ENCODE measurements at regions not wholly inside any gene's neighbourhood (a gene's known extent, or its start where the extent isn't known, plus 50 kb on each side); places are given as distances from the start of the nearest gene placed in this dataset.

DNA sequence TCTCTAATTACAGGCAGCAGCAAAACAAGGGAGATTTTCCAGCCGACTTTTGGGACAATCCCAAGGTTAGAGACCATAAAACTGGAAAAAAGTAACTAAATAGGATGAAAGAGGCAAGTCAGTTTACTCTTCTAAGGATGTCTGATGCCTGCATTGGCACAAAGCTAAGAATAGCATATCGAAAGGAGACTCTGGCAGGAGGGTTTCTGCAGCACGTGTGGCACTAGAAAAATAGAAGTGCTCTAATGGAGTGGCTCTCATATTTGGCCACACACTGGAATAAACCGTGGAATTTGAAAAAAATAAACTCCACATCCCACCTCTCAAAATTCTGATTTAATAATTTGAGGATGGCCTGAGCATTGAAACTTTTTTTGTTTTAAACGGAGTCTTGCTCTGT lies 77.2 kb upstream of the ARSJ start:
- Histone ChIP-seq H2AFZ (no peak overlapping the region), H3K4me3 (no peak overlapping the region), H4K20me1 (ENCODE audit: insufficient read depth, poor library complexity, severe bottlenecking) (no peaks in the 10 kb centered on the region), H3K27ac (no peak overlapping the region), H3K9me2 (replicated peaks; ENCODE audit: insufficient read depth) (no peaks in the 10 kb centered on the region), H3K36me3 (replicated peaks; ENCODE audit: insufficient read depth, low read depth) (no peaks in the 10 kb centered on the region), H3K9me3 (ENCODE audit: low read depth) (no peaks in the 10 kb centered on the region), H3K4me2 (no peak overlapping the region), H3K27me3 (no peaks in the 10 kb centered on the region), H3K4me1 (ENCODE audit: insufficient read depth) (no peaks in the 10 kb centered on the region), H3K79me2 (no peaks in the 10 kb centered on the region)
- 85% methylated on average over 5 of the region's 5 CpGs for WGBS (ENCODE audit: low lambda C conversion rate, missing lambda C conversion rate)
- DNase-seq (ENCODE audit: low spot score), result no peak
- TF ChIP-seq EZH2phosphoT487 (IDR thresholded peaks at IDR 0.05; ENCODE audit: low read depth, severe bottlenecking, unreplicated experiment), result no peak
- TF ChIP-seq EZH2 (IDR thresholded peaks at IDR 0.05; ENCODE audit: borderline replicate concordance), result no peak
- TF ChIP-seq, protein P1, sequence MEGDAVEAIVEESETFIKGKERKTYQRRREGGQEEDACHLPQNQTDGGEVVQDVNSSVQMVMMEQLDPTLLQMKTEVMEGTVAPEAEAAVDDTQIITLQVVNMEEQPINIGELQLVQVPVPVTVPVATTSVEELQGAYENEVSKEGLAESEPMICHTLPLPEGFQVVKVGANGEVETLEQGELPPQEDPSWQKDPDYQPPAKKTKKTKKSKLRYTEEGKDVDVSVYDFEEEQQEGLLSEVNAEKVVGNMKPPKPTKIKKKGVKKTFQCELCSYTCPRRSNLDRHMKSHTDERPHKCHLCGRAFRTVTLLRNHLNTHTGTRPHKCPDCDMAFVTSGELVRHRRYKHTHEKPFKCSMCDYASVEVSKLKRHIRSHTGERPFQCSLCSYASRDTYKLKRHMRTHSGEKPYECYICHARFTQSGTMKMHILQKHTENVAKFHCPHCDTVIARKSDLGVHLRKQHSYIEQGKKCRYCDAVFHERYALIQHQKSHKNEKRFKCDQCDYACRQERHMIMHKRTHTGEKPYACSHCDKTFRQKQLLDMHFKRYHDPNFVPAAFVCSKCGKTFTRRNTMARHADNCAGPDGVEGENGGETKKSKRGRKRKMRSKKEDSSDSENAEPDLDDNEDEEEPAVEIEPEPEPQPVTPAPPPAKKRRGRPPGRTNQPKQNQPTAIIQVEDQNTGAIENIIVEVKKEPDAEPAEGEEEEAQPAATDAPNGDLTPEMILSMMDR (IDR thresholded peaks at IDR 0.05; ENCODE audit: poor library complexity), result no peak

DNA sequence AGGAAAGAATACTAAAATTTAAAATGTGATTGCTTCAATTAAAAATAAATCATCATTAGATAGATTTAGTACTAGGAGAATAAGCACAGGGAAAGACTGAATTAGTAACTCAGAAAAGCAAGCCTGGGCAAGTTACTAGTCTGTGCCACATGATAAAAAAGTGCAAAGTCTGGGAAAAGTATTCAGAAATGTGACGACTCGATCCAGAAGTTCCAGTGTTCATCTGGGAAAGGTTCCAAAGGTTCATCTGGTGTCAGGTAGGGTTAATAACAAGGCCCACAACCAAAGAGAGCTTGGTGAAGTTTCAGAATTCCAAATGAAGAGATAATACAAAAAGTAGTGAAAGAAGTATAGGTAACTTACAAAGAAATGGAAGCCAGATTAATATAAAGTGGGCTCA lies 78.3 kb upstream of the ARSJ start:
- 55% methylated on average over 2 of the region's 2 CpGs for WGBS (ENCODE audit: low lambda C conversion rate, missing lambda C conversion rate)
- TF ChIP-seq EZH2 (IDR thresholded peaks at IDR 0.05; ENCODE audit: borderline replicate concordance), result no peak
- TF ChIP-seq EZH2phosphoT487 (IDR thresholded peaks at IDR 0.05; ENCODE audit: low read depth, severe bottlenecking, unreplicated experiment), result no peak
- TF ChIP-seq, protein P1 (IDR thresholded peaks at IDR 0.05; ENCODE audit: poor library complexity), result no peak
- H3K79me2 ChIP-seq, result no peaks in the 10 kb centered on the region
- peak overlapping the region; percentile 62 for H3K27ac ChIP-seq
- no peaks in the 10 kb centered on the region for H3K4me1 ChIP-seq (ENCODE audit: insufficient read depth)
- no peak overlapping the region for H2AFZ ChIP-seq
- no peaks in the 10 kb centered on the region for H4K20me1 ChIP-seq (ENCODE audit: insufficient read depth, poor library complexity, severe bottlenecking)
- H3K4me3 ChIP-seq, result no peak overlapping the region
- no peaks in the 10 kb centered on the region for H3K27me3 ChIP-seq
- DNase-seq (ENCODE audit: low spot score), result peak; percentile 30
- no peak overlapping the region for H3K4me2 ChIP-seq
- no peaks in the 10 kb centered on the region for H3K9me3 ChIP-seq (ENCODE audit: low read depth)
- H3K9me2 ChIP-seq (replicated peaks; ENCODE audit: insufficient read depth), result no peaks in the 10 kb centered on the region
- no peaks in the 10 kb centered on the region for H3K36me3 ChIP-seq (replicated peaks; ENCODE audit: insufficient read depth, low read depth)

DNA sequence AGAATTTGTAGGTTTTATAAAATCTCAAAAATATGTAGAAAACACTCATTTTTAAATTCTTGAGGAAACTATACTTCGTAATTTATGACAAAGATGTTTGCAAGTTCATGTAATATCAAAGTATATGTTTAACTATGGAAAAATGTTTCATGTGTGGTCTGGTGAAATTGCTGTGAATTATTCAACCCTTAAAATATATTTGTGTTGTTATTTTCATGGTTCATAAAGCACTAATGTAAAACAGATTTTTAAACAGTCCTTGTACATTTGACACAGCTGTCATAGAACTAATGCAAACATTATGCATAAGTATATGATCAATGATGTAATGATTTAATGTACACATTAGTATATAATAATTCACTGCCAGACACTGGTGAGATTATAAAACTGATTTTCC lies 83.1 kb upstream of the ARSJ start:
- no peaks in the 10 kb centered on the region for H3K4me1 ChIP-seq (ENCODE audit: insufficient read depth)
- DNase-seq (ENCODE audit: low spot score), result no peak
- H3K9me2 ChIP-seq (replicated peaks; ENCODE audit: insufficient read depth), result no peaks in the 10 kb centered on the region
- H3K27me3 ChIP-seq, result no peaks in the 10 kb centered on the region
- H3K4me2 ChIP-seq, result no peak overlapping the region
- no peaks in the 10 kb centered on the region for H3K79me2 ChIP-seq
- H3K36me3 ChIP-seq (replicated peaks; ENCODE audit: insufficient read depth, low read depth), result no peaks in the 10 kb centered on the region
- no peak overlapping the region for H3K4me3 ChIP-seq
- H3K9me3 ChIP-seq (ENCODE audit: low read depth), result no peaks in the 10 kb centered on the region
- TF ChIP-seq EZH2phosphoT487 (IDR thresholded peaks at IDR 0.05; ENCODE audit: low read depth, severe bottlenecking, unreplicated experiment) (no peak), EZH2 (IDR thresholded peaks at IDR 0.05; ENCODE audit: borderline replicate concordance) (no peak)
- TF ChIP-seq, protein P1 (IDR thresholded peaks at IDR 0.05; ENCODE audit: poor library complexity), result no peak
- WGBS (ENCODE audit: low lambda C conversion rate, missing lambda C conversion rate), result 85% methylated on average over 1 of the region's 1 CpG
- no peaks in the 10 kb centered on the region for H4K20me1 ChIP-seq (ENCODE audit: insufficient read depth, poor library complexity, severe bottlenecking)
- H2AFZ ChIP-seq, result no peak overlapping the region
- no peak overlapping the region for H3K27ac ChIP-seq

DNA sequence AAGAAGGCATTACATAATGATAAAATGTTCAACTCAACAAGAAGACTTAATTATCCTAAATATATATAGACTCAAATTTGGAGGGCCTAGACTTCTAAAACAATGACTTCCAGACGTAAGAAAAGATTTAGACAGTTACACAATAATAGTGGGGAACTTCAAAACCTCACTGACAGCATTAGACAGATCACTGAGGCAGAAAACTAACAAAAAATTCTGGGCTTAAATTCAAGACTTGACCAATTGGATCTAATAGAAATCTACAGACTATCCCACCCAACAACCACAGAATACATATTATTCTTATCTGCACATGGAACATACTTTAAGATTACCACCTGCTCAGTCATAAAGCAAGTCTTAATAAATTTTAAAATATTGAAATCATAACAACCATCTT lies 93.3 kb upstream of the ARSJ start:
- H3K36me3 ChIP-seq (replicated peaks; ENCODE audit: insufficient read depth, low read depth), result no peaks in the 10 kb centered on the region
- no peak for DNase-seq (ENCODE audit: low spot score)
- 61% methylated on average over 1 of the region's 1 CpG for WGBS (ENCODE audit: low lambda C conversion rate, missing lambda C conversion rate)
- no peak overlapping the region for H3K4me2 ChIP-seq
- no peaks in the 10 kb centered on the region for H3K9me2 ChIP-seq (replicated peaks; ENCODE audit: insufficient read depth)
- no peak overlapping the region for H2AFZ ChIP-seq
- H3K4me3 ChIP-seq, result no peak overlapping the region
- no peaks in the 10 kb centered on the region for H3K4me1 ChIP-seq (ENCODE audit: insufficient read depth)
- H3K9me3 ChIP-seq (ENCODE audit: low read depth), result no peaks in the 10 kb centered on the region
- H3K79me2 ChIP-seq, result no peaks in the 10 kb centered on the region
- no peaks in the 10 kb centered on the region for H3K27me3 ChIP-seq
- no peak overlapping the region for H3K27ac ChIP-seq
- no peaks in the 10 kb centered on the region for H4K20me1 ChIP-seq (ENCODE audit: insufficient read depth, poor library complexity, severe bottlenecking)
- TF ChIP-seq, protein P1 (IDR thresholded peaks at IDR 0.05; ENCODE audit: poor library complexity), result no peak
- TF ChIP-seq EZH2phosphoT487 (IDR thresholded peaks at IDR 0.05; ENCODE audit: low read depth, severe bottlenecking, unreplicated experiment) (no peak), EZH2 (IDR thresholded peaks at IDR 0.05; ENCODE audit: borderline replicate concordance) (no peak)

Data from hepatocyte (in vitro differentiated cells).